ENCODE measurements at regions not wholly inside any gene's neighbourhood (a gene's known extent, or its start where the extent isn't known, plus 50 kb on each side); places are given as distances from the start of the nearest gene placed in this dataset.

DNA sequence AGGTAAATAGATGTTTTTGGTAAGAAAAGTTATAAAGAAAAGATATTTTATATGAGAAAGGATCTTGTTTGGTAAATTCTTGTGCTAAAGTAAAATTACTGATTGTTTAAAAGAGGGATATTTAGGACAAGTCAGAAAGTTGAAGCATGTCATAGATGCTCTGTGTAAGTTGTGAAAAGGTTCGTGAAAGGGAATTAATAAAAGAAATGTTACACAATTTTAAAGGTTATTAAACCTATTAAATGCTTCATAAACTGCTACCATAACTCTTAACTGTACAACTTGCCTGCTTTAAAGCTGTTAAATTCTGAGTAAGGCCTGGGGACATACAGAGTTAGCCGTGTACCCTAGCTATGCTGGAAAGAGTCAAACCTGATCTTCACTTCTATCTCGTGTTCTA lies 634.1 kb downstream of the ACTR3B start:
- TF ChIP-seq, protein P1, sequence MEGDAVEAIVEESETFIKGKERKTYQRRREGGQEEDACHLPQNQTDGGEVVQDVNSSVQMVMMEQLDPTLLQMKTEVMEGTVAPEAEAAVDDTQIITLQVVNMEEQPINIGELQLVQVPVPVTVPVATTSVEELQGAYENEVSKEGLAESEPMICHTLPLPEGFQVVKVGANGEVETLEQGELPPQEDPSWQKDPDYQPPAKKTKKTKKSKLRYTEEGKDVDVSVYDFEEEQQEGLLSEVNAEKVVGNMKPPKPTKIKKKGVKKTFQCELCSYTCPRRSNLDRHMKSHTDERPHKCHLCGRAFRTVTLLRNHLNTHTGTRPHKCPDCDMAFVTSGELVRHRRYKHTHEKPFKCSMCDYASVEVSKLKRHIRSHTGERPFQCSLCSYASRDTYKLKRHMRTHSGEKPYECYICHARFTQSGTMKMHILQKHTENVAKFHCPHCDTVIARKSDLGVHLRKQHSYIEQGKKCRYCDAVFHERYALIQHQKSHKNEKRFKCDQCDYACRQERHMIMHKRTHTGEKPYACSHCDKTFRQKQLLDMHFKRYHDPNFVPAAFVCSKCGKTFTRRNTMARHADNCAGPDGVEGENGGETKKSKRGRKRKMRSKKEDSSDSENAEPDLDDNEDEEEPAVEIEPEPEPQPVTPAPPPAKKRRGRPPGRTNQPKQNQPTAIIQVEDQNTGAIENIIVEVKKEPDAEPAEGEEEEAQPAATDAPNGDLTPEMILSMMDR (IDR thresholded peaks at IDR 0.05), result no peak
- TF ChIP-seq POLR2AphosphoS5 (IDR thresholded peaks at IDR 0.05) (no peak), POLR2A (IDR thresholded peaks at IDR 0.05) (no peak)

All from prostate gland (tissue), 2 donors.